DND-41 (cell line): ENCODE measurements at regions not wholly inside any gene's neighbourhood (a gene's known extent, or its start where the extent isn't known, plus 50 kb on each side); places are given as distances from the start of the nearest gene placed in this dataset.

ENCODE experiments used
- CTCF ChIP-seq: IDR thresholded peaks from 2 replicates; pipeline ENCODE4 v1.5.1; 2012; ENCODE audit warnings: borderline replicate concordance, low read length, moderate library complexity, mild to moderate bottlenecking; ENCODE audit not compliant: poor library complexity, severe bottlenecking; ENCODE audit errors: extremely low read depth
- EZH2 ChIP-seq: IDR thresholded peaks from 3 replicates; pipeline ENCODE4 v1.6.1; 2012; ENCODE audit warnings: borderline replicate concordance, low read depth, mild to moderate bottlenecking, moderate library complexity, low read length, inconsistent platforms; ENCODE audit not compliant: severe bottlenecking

- TF ChIP-seq CTCF (no peak), EZH2 (no peak)
Observed at GRCh38 chr4:57320217-57320616, 210.0 kb upstream of the IGFBP7 start.
